HL-60 (cell line): ENCODE measurements at regions not wholly inside any gene's neighbourhood (a gene's known extent, or its start where the extent isn't known, plus 50 kb on each side); places are given as distances from the start of the nearest gene placed in this dataset.

Source experiments
- GABPA ChIP-seq: IDR thresholded peaks from 2 replicates; pipeline ENCODE4 v1.6.1; 2012; ENCODE audit warnings: low read depth
- TF ChIP-seq, protein P1 (sequence below): IDR thresholded peaks from one replicate; pipeline ENCODE4 v1.5.1; 2011; ENCODE audit warnings: low read length, control low read depth, inconsistent platforms; ENCODE audit not compliant: insufficient read depth

DNA sequence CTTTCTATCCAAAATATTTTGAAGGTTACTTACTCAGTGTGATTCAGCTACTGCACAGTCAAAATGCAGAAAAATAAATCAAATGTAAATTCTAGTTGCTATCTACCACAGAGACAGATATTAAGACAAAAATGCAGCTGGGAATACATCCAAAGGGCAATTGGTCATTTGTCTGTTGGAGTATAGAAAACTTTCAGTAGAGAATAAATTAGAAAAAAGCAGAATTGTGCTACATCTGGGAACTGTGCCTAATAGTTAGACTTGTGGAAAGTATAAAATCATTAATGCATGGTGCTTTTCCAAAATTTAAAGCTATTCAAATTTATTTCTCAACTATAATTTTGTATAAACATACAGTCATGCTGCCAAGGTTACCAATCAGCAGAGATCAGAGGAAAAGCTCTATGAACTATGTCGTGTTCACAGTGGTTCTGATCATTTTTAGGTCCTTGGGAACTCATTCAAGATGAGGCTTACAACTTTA, 1635.8 kb downstream of the PCDH9 start:
- TF ChIP-seq, protein P1, sequence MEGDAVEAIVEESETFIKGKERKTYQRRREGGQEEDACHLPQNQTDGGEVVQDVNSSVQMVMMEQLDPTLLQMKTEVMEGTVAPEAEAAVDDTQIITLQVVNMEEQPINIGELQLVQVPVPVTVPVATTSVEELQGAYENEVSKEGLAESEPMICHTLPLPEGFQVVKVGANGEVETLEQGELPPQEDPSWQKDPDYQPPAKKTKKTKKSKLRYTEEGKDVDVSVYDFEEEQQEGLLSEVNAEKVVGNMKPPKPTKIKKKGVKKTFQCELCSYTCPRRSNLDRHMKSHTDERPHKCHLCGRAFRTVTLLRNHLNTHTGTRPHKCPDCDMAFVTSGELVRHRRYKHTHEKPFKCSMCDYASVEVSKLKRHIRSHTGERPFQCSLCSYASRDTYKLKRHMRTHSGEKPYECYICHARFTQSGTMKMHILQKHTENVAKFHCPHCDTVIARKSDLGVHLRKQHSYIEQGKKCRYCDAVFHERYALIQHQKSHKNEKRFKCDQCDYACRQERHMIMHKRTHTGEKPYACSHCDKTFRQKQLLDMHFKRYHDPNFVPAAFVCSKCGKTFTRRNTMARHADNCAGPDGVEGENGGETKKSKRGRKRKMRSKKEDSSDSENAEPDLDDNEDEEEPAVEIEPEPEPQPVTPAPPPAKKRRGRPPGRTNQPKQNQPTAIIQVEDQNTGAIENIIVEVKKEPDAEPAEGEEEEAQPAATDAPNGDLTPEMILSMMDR: no peak
- TF ChIP-seq GABPA: no peak
